ENCODE measurements at regions not wholly inside any gene's neighbourhood (a gene's known extent, or its start where the extent isn't known, plus 50 kb on each side); places are given as distances from the start of the nearest gene placed in this dataset.

GRCh38 chr14:40119765-40120164 is 687.5 kb upstream of the FBXO33 start:
- no peak for DNase-seq
- no peak overlapping the region for H3K4me2 ChIP-seq (ENCODE audit: insufficient read depth, insufficient read length, low read length)
- H3K27ac ChIP-seq (ENCODE audit: insufficient read length, low read depth, low read length): no peak overlapping the region
- H4K20me1 ChIP-seq (ENCODE audit: control insufficient read depth, insufficient read depth, insufficient read length): no peaks in the 10 kb centered on the region
- H3K18ac ChIP-seq (ENCODE audit: insufficient read length, low read depth, low read length): no peak overlapping the region
- no peak overlapping the region for H3K56ac ChIP-seq (ENCODE audit: insufficient read length, low read depth, low read length)
- no peak overlapping the region for H3K23ac ChIP-seq (ENCODE audit: insufficient read length, low read depth, low read length)
- H3K23me2 ChIP-seq (ENCODE audit: insufficient read length, low read depth, low read length, poor library complexity, severe bottlenecking): peaks cover 3% of the 10 kb centered on the region
- H4K5ac ChIP-seq (ENCODE audit: insufficient read length, low read depth, low read length): no peak overlapping the region
- H3K79me2 ChIP-seq (ENCODE audit: insufficient read depth, low read length): no peaks in the 10 kb centered on the region
- no peaks in the 10 kb centered on the region for H3K27me3 ChIP-seq (ENCODE audit: insufficient read depth, low read length)
- no peak overlapping the region for H3K9ac ChIP-seq (ENCODE audit: extremely low read depth, insufficient read length, low read length)
- H2AK5ac ChIP-seq (ENCODE audit: insufficient read length, low read length): no peak overlapping the region
- H3K4me3 Mint-ChIP-seq: no peak overlapping the region
- H3K9me3 ChIP-seq (ENCODE audit: control insufficient read depth, low read depth, low read length): no peaks in the 10 kb centered on the region
- H2AFZ ChIP-seq (ENCODE audit: low read length): no peak overlapping the region
- no peak overlapping the region for H2BK15ac ChIP-seq (ENCODE audit: low read depth, low read length)
- no peak overlapping the region for H3T11ph ChIP-seq (ENCODE audit: low read length)
- no peaks in the 10 kb centered on the region for H3K4me1 ChIP-seq (ENCODE audit: insufficient read depth, low read length)
- no peak overlapping the region for H3K27ac Mint-ChIP-seq
- no peak overlapping the region for H2BK12ac ChIP-seq (ENCODE audit: insufficient read length, low read depth, low read length)
- H2BK120ac ChIP-seq (ENCODE audit: low read depth, low read length, poor library complexity, severe bottlenecking): no peak overlapping the region
- no peak overlapping the region for H3K14ac ChIP-seq (ENCODE audit: insufficient read depth, low read length)
- H3K27me3 Mint-ChIP-seq (ENCODE audit: low read depth): no peaks in the 10 kb centered on the region
- no peaks in the 10 kb centered on the region; a peak in 1 of 4 replicates for H3K4me1 Mint-ChIP-seq
- no CpG with 5 or more reads among the region's 2 CpGs for WGBS (ENCODE audit: extremely low coverage, insufficient read length, low lambda C conversion rate)
- TF ChIP-seq CTCF (conservative IDR thresholded peaks at IDR 0.05): no peak
- H3K9me3 Mint-ChIP-seq: no peaks in the 10 kb centered on the region
- no peak overlapping the region for H2BK20ac ChIP-seq (ENCODE audit: low read depth, low read length, poor library complexity, severe bottlenecking)
- H3K36me3 Mint-ChIP-seq (ENCODE audit: insufficient read depth in 1 of 3, low read depth in 3 of 3): no peaks in the 10 kb centered on the region; a peak in 1 of 7 replicates
- H4K8ac ChIP-seq (replicated peaks; ENCODE audit: insufficient read length, low read depth, low read length): no peak overlapping the region
- no peak overlapping the region for H4K91ac ChIP-seq (ENCODE audit: insufficient read length, low read depth, low read length)
- no peak overlapping the region for H3K4ac ChIP-seq (ENCODE audit: low read depth, low read length)
- no peaks in the 10 kb centered on the region for H3K79me1 ChIP-seq (ENCODE audit: insufficient read depth, low read depth, low read length, poor library complexity, severe bottlenecking)
- no peak overlapping the region for H2BK5ac ChIP-seq (ENCODE audit: insufficient read length, low read length)
